GM18505 (cell line): ENCODE measurements at regions not wholly inside any gene's neighbourhood (a gene's known extent, or its start where the extent isn't known, plus 50 kb on each side); places are given as distances from the start of the nearest gene placed in this dataset.

Experiments used
- ATAC-seq: cut with Tn5 transposase; IDR thresholded peaks from one replicate; pipeline ENCODE4 v1.9.1; 2021; ENCODE audit not compliant: unreplicated experiment
- POLR2A ChIP-seq: IDR thresholded peaks from 4 replicates; pipeline ENCODE4 v1.6.1; 2011; ENCODE audit warnings: borderline replicate concordance; ENCODE audit not compliant: insufficient read depth, insufficient read length; ENCODE audit errors: extremely low read depth

DNA sequence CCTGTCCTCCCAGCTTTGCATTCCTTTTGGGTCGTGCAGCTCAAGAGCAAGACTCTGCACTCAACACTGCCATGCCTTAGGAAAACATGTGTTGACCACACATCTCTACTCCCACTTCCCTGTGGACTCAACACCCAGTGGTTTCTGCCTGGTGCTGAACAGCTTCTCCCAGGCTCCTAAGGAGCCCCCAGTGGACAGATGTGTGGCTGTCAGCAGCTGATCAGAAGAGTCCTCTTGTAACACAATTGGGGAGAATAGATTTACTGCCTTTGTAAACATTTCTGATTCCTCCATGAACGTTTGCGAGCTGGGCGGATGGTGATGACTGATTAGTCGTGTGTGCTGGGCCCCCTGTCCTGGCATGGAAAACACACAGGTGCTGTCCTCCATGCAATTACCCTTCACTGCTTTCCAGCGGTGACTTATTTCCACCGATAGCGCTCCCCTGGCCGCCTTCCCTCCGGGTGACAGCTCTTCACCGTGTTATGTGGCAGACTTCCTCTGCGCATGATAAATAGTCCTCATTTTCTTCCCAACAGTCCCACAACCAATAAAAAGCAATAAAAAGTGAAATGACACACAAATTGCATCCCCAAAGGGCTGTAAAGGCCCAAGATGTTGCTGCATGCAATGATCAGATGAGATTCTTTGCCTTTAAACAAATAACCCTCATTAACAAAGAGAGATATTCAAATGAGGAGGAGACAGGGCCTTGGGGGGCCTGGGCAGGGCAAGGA lies 249.4 kb upstream of the AJAP1 start:
- no peak for TF ChIP-seq POLR2A
- no peak for ATAC-seq

DNA sequence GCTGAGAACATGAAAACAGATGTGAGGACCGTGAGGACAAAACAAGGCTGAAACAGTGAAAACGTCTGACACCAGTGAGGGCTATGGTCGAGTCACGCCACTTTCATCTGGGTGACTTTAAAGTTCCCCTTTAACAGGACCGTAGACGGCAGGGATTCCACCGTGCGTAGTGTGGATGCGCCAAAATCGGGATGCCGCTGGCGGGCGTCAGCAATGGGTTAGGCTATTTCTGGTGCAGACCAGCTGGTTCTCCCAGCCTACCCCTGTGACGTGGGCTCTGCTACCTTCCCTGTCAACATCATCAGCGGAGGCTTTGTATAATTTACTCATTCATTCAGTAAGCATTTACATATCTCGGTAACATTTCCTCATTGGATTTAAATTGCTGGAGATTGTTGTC lies 246.6 kb upstream of the AJAP1 start:
- TF ChIP-seq POLR2A: no peak
- no peak for ATAC-seq

DNA sequence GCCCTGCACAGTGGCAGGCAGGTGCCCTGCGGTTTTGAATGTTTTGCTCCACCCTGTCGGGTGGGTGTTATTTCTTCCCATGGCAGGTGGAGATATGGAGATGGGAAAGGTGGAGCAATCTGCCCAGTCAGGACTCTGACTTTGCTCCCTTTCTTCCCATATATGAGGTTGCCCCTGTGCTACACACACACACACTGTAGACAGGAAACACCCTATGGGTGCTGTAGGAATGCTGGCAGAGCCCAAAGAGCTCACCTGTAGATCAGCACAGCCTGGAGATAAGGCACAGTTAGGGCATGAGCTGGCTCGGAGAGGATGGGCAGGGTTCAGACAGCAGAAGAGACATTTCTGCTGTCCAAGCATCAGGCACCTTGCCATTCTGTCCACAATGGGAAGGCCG lies 246.0 kb upstream of the AJAP1 start:
- TF ChIP-seq POLR2A: no peak
- ATAC-seq: no peak

DNA sequence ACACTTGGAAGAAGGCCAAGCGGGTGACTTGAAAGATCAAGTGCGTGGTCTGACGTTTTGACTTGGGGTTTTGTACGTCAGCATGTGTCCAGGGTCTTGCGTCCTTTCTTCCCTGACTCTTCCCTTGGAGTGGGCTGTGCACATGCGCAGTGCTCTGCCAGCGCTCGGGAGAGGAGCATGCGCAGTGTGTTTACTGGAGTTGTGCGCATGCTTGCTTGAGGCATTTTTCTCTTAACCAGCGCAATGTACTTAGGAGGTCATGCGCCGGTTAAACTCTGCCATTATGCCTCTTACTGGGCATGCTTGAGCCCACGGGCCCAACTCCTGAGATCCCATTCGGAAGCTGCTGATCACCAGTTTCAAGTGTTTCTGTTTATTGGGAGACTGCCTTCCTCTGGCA lies 242.5 kb upstream of the AJAP1 start:
- ATAC-seq: no peak
- no peak for TF ChIP-seq POLR2A

DNA sequence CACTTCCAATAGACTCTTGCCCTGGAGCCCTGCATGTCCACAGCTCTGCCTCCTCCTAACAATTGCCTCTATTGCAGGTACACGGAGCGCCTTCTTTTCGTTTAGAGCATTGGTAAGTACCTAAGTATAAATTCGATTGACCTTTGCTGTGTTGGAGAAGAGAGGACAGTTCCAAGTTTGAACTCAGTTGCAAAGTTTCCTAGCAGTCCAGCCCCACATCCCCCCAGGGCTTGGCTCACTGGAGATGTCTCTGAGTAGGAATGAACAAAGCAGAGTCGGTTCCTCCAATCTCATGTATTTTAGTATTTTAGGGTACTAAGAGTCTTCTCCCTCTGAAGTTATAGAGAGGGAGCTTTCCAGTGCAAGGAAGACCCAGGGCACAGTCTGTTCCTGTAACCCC lies 238.9 kb upstream of the AJAP1 start:
- TF ChIP-seq POLR2A: no peak
- no peak for ATAC-seq

DNA sequence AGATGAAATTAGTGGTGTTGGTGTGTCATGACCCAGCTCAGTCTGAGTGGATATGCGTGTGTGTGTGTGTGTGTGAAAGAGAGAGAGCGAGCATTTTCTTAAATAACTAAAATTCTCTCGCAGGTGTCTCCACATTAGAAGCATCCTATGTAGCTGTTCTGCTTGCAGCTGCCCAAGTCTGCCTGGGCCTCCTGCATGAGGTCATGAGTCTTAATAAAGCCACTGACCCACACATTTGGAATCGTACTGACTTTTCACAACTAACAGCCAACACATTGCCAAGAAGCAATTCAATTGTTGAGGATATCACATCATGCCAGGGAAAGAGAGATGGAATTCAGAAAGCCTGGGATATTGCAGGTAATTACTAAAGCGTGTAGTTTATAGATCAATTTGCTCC lies 238.2 kb upstream of the AJAP1 start:
- ATAC-seq: no peak
- no peak for TF ChIP-seq POLR2A

DNA sequence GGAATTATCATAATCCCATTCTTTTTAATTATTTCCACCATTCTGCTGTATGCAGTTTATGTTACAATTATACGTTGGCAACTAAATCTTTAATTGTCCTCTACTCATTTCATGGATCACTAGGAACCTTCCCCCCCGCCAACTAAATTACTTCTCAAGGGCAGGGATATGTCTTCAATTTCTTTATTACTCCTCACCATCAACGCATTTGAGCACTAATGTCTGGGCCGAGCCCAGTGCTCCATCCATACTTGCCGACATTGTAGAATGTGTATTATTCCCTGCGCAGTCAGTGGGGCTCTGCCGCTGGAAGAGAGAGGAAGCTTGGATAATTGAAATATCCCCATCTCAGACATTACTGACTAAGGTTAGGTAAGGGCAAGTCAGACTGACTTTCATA lies 236.4 kb upstream of the AJAP1 start:
- no peak for TF ChIP-seq POLR2A
- ATAC-seq: no peak

DNA sequence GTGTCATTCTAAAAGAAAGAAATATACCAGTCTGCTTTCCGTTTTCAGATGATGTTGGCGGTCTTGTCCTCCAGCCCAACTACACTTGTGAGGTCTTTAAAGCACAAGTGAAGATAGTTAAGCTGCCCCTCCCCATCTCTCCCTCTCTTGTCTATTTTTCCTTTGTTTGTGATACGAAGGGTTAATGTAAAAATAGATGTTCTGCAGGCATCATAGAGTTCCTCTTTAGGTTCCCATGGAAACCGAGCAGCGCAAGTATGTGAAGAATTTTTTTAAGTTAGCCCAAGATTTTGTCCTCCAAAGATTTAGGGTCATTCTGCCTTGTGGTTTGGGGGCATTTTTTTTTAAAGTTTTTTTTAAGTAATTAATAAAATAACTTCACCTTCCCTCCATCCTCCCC lies 232.4 kb upstream of the AJAP1 start:
- no peak for TF ChIP-seq POLR2A
- no peak for ATAC-seq

DNA sequence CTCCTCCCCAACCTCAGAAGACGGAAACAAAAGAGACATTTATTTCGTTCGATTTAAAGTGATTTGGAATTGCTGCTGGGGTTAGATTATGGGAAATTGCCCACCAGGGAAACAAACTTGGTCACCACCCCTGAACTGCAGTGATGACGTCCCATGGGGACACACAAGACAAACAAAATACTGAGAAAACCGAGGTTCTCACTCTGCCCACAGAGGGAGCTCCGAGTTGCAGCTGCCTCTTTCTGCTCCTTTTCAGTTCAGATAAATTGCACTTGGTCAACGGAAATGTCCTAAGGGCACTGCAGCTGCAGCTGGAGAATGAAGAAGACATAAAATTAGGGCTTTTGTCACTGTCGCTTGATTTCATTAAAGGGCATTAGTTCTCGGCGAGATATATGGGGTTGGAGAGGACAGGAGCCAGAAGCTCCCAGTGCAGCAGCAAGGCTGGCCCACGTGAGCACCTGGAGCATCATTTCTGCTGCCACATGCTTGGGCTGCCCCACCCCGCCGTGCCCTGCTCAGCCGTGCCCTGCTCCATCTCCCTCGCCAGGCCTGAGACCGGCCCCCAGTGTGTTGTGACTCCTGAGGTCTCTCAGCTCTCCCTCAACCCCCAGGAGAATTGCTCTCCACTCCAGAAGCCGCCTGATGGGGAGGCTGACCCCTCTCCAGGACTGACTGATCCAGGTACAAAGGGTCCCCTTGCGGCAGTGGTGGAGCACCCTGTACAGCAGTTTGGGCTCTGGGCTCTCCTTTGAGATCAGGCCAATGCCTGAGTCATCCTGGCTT lies 231.7 kb upstream of the AJAP1 start:
- TF ChIP-seq POLR2A: no peak
- ATAC-seq: no peak

DNA sequence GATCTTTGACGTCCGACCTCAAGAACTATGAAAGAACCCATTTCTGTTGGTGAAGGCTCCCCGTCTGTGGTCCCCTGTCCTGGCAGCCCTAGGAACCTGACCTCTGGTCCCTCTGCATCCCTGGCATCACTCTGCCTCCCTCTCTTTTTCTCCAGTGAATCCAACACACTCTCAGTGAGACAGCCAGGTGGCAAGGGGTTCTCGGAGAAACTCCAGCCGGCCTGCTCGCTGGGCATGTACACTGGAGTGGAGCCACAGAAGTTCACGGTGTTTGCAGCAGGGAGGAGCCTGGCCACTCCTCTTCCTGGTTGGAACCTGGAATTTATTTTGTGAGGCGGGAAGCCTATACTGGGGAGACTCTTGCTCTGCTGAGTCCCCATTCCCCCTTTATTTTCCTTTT lies 230.2 kb upstream of the AJAP1 start:
- TF ChIP-seq POLR2A: no peak
- ATAC-seq: no peak

DNA sequence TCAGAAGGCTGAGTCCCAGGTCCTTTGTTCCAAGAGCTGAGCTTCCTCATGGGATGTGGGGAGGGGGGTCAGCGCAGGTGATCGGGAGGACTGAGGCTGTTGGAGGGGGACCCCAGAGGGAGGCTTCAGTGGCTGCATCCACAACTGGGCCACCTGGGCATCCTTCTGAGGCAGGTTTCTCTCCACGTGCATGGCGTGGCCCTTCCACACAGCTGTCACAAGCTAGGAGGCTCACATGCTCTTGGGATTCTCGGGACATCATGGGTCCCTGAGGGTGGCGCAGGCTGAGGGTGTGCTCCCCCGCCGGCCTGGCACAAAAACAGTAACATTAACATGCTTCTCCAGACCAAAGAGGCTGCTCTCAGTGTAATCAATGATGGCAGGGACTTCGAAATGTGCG lies 229.6 kb upstream of the AJAP1 start:
- TF ChIP-seq POLR2A: no peak
- ATAC-seq: no peak

DNA sequence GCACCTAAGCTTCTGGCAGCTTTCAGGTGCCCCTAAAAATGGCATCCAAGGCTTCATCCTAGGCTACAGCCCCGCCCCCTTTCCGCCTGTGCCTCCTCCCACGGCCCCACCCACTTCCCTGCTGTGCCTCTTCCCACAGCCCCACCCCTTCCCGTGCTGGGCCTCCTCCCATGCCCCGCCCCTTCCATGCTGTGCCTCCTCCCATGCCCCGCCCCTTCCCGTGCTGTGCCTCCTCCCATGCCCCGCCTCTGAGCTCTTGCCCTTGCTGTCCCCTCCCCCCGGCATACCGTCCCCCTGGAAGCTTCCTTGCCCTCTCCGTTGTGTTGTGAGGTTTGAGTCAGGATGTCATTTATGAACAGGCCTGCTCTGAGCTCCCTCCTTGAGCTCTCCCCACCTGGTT lies 228.5 kb upstream of the AJAP1 start:
- ATAC-seq: no peak
- TF ChIP-seq POLR2A: no peak

DNA sequence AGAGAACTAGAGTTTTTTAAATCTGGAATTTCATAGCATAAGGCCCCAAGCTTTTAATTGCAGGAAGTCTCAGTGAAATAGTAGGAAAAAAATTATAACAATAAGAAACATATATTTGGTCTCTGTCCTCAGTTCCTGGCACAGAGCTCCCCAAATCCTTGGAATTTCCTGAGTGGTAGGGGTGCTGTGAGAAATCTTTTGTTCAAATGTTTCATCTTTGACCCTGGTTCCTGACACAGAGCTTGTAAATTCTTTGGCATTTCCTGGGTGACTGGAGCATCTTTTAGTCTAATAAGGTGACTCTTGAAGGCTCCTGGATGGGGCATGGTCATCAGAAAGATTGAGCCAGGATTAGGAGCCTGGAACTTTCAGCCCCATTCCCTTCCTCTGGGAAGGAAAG lies 225.7 kb upstream of the AJAP1 start:
- no peak for TF ChIP-seq POLR2A
- no peak for ATAC-seq

DNA sequence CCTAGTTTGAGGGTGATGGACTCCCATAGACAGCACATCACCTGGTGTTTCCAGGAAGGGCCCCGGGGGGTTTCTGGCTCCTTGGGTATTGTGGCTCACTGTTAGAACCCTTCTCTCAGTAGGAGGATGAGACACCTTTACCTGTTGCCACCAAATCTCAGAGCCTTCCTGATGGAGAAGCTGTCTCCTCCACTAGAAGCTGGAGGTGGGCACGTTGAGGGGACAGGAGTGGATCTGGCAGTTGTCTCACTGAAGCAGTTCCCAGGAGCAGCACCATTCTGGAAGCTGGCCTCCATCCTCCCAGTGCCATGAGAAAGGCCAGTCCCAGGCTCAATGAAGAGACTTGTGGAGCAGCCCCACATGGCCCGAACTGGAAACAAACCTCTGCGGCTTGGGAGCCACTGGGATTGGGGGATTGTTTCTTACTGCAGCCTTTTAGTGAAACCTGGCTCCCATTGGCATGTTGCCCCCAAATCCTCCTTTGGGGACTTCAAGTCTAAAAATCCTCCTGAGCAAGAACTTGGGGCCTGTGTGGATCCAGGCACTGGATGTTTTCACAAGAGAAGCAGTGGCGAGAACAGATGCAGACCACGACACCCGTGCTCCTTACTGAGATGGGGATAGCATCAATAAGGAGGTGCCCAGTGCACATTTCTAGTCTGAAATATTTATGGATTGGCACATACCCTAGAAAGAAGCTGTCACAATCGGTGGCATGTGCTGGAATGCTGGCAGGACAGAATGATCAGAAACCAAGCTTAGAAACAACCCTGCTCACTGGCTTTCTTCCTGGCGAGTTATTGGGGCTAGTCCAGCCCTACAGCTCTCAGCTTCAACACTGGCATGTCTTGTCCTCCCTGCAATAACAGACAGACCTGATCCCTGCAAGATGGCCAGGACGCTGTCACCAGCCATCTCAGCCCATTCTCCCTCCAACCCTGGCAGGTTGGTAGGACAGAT lies 223.7 kb upstream of the AJAP1 start:
- ATAC-seq: no peak
- TF ChIP-seq POLR2A: no peak

DNA sequence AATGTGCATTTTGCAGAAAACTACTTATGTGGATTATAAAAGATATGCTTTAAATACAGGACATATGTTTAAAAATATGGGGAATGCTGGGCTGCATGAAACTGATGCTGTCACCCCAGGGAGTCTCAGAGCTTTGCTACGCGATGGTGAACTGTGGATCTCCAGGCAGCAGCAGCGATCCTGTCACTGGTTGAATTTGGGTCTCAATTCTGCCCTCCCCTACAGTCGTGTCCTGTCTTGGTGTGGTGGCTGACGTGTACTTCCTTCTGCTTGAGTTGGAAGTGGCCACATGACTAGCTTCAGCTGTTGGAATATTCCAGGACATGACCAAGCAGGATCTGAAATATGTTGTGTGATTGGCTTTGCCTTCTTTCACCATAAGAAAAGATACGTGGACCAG lies 222.9 kb upstream of the AJAP1 start:
- no peak for ATAC-seq

More for the DNA sequence above, 222.9 kb upstream of the AJAP1 start:
- TF ChIP-seq POLR2A: no peak
